Femur (tissue), 1 donor: ENCODE measurements at regions not wholly inside any gene's neighbourhood (a gene's known extent, or its start where the extent isn't known, plus 50 kb on each side); places are given as distances from the start of the nearest gene placed in this dataset.

Experiments used
- DNase-seq: peaks from one replicate; pipeline ENCODE4 v3.0.0-alpha.2; 2017

- DNase-seq = no peak
Observed at GRCh38 chr7:49389871-49390479, 383.5 kb upstream of the VWC2 start.

- DNase-seq = no peak
Observed at GRCh38 chr7:49396229-49396628, 377.2 kb upstream of the VWC2 start.

- DNase-seq = no peak
Observed at GRCh38 chr7:49397750-49398149, 375.7 kb upstream of the VWC2 start.

GRCh38 chr7:49398236-49398635, 375.2 kb upstream of the VWC2 start:
- peak; percentile 36 for DNase-seq

- DNase-seq = peak; percentile 22
Observed at GRCh38 chr7:49398746-49399145, 374.7 kb upstream of the VWC2 start.

- DNase-seq = no peak
Observed at GRCh38 chr7:49400891-49401550, 372.4 kb upstream of the VWC2 start.

GRCh38 chr7:49403844-49404243, 369.6 kb upstream of the VWC2 start:
- DNase-seq = no peak

GRCh38 chr7:49407205-49407604, 366.2 kb upstream of the VWC2 start:
- DNase-seq = no peak

- DNase-seq = no peak
Observed at GRCh38 chr7:49417034-49417433, 356.4 kb upstream of the VWC2 start.

GRCh38 chr7:49418963-49419362, 354.5 kb upstream of the VWC2 start:
- no peak for DNase-seq

GRCh38 chr7:49422564-49422963, 350.9 kb upstream of the VWC2 start:
- no peak for DNase-seq

GRCh38 chr7:49424109-49424508, 349.3 kb upstream of the VWC2 start:
- no peak for DNase-seq

GRCh38 chr7:49425277-49425818, 348.1 kb upstream of the VWC2 start:
- DNase-seq = no peak

GRCh38 chr7:49432254-49432653, 341.2 kb upstream of the VWC2 start:
- DNase-seq = no peak

- DNase-seq = no peak
Observed at GRCh38 chr7:49433794-49434193, 339.6 kb upstream of the VWC2 start.

GRCh38 chr7:49434846-49435245, 338.6 kb upstream of the VWC2 start:
- no peak for DNase-seq

- DNase-seq = no peak
Observed at GRCh38 chr7:49438281-49438680, 335.2 kb upstream of the VWC2 start.

GRCh38 chr7:49443515-49443914, 329.9 kb upstream of the VWC2 start:
- DNase-seq = no peak

- DNase-seq = no peak
Observed at GRCh38 chr7:49453486-49453885, 320.0 kb upstream of the VWC2 start.

- DNase-seq = no peak
Observed at GRCh38 chr7:49479441-49479840, 294.0 kb upstream of the VWC2 start.

- DNase-seq = no peak
Observed at GRCh38 chr7:49479936-49480544, 293.4 kb upstream of the VWC2 start.

GRCh38 chr7:49481075-49481474, 292.4 kb upstream of the VWC2 start:
- no peak for DNase-seq

GRCh38 chr7:49483142-49483541, 290.3 kb upstream of the VWC2 start:
- peak; percentile 23 for DNase-seq
